ENCODE measurements at regions not wholly inside any gene's neighbourhood (a gene's known extent, or its start where the extent isn't known, plus 50 kb on each side); places are given as distances from the start of the nearest gene placed in this dataset.
"Not testable (repeated sequence)": the region's sequence is repeated elsewhere in the genome, so short reads cannot be mapped to it uniquely, and the experiment has no call there.

- FAIRE-seq: not testable (repeated sequence)
Measured at GRCh38 chrX:35221391-35221790, 278.8 kb downstream of the FAM47B start.

DNA sequence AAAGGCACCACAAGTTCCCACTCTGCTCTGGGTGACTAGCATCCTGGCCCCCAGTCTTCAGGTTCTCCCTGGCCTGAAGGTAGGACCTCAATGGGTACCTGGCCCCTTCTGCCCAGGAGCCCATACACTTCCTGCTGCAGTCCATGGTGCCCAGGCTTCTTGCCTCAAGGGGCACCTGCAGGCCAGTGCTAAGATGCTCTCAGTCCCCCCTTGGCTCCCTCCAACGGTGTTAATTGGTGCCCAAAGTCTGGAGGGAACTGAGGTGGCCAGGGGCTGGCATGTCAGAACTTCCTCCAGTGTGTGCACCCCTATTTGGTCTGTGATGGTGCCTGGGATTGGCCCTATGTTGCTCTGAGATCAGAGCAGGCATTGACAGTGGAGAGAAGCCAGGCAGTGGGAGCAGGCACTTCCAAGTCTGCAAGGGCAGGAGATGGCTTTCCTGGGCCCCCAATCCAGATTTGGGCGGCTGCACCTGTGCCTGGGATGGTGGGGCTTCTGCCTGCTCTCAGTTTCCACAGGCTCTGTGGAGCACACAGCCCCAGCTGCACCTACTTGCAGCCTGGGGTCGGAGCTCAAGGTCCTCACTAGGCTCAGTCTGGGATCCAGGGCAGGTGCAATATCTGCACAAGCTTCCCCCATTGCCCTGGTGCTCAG lies 301.6 kb downstream of the FAM47B start:
- FAIRE-seq: no peak

DNA sequence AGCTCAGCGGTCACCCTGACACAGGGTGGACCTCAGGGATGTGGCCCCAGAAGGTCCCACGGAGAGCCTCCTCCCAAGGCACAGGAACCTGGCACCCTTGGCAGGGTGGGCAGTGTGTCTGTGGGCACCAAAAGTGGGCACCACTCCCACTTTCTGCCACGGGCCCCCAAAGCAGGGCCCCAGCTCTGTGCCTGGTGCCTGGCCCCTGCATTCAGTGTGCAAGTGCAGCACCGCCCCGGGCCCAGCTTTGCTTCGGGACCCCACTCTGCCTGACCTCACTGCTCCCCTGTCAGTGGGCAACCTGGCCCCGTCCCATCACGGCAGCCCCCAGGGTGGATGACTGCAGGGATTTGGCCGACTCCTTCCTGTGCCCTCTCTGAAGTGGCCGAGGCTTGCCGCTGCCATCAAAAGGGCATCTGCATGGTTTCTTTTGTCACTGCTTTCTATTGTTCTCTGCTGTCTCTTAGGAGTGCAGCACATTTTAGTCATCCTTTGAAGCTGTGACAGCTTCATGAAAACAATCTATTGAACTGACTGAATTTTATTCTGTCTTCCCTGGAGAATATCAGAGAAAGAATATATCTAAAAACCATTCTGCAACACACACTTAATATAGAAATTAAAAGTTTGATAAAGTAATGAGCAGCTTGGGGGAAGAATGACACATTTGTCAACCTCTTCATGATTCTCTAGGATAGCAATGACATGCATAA lies 302.4 kb downstream of the FAM47B start:
- no peak for FAIRE-seq

DNA sequence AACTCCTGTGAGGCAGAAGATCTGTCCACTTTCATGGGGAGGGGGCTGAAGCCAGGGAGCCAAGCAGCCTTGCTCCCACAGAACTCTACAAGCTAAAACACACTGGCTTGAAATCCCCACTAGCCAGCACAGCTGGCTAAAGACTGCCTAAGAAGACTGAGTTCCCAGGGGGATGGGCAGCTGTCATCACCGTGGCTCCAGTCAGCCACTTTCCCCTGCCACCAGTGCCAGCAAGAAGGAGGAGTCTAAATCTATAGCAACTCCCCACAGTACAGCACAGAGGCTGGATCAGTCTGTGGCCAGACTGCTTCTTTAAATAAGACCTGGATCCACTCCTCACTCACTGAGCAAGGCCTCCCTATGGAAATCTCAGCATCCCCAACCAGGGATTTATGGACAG lies 308.6 kb downstream of the FAM47B start:
- FAIRE-seq: no peak

- FAIRE-seq: no peak
Measured at GRCh38 chrX:35276115-35276514, 333.5 kb downstream of the FAM47B start.

DNA sequence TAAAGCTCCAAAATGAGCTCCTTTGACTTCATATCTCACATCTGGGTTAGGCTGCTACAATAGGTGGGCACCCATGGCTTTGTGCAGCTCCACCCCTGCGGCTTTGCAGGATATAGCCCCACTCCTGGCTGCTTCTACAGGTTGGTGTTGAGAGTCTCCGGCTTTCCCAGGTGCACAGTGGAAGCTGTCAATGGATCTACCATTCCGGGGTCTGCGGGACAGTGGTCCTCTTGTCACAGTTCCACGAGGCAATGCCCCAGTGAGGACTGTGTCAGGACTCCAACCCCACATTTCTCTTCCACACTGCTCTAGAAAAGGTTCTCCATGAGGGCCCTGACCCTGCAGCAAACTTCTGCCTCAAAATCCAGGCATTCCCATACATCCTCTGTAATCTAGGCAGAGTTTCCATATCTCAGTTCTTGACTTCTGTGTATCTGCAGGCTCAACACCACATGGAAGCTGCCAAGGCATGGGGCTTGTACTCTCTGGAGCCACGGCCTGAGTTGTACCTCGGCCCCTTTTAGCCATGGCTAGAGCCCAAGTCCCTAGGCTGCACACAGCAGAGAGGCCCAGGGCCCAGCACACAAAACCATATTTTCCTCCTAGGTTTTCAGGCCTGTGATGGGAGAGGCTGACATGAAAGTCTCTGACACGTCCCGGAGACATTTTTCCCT lies 342.8 kb downstream of the FAM47B start:
- FAIRE-seq: no peak

DNA sequence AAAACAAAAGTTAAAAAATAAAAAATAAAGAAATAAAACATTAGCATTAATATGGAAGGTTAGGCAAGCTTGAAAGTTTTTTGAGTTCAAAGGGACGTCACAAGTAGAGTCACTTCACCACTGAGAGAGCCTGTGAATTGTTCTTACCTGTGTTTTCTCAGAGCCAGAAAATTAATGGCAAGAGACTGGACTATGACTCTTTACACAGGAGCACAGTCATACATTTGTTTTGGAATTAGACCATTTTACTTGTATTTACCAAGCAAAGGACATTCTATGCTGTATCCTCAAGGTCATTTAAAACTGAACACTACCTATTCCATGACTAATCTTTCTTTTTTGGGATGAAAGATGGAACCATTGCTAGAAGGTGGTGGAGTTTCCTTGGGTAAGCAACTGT lies 346.1 kb downstream of the FAM47B start:
- no peak for FAIRE-seq

DNA sequence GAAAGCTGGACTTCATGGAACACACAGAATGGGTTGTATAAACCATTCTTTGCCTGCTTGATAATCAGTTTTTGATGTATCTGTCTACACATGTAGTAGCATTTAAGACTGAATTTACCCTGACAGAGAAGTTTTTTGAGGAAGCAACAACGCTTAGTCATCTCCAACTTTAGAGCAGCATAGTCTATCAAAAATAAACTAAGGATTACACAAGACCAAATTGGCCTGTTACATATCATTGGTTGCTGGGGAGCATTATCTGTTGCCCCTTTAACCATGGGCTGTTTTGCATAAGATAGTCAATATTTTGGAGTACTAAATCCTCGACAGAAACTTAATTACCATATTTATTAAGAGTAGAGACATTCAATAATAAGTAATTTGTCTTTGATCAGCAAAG lies 347.4 kb downstream of the FAM47B start:
- no peak for FAIRE-seq

DNA sequence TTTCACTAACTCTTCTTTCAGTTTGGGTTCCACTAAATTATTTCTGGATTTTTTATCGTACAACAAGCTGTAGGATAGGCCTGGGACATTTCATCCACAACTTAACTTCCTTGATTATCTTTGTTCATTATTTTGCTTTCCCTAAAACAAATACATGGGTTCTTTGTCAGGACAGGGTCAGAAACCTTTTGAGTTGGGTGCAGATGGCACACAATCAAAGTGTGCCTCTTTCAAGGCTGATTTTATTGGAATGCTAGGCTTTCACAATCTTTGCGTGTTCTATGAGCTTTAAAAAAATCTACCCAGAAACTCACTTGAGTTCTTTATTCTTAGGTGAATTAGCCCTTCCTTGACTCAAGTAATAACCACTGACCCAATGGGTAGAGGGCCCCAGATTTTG lies 348.4 kb downstream of the FAM47B start:
- FAIRE-seq: no peak

DNA sequence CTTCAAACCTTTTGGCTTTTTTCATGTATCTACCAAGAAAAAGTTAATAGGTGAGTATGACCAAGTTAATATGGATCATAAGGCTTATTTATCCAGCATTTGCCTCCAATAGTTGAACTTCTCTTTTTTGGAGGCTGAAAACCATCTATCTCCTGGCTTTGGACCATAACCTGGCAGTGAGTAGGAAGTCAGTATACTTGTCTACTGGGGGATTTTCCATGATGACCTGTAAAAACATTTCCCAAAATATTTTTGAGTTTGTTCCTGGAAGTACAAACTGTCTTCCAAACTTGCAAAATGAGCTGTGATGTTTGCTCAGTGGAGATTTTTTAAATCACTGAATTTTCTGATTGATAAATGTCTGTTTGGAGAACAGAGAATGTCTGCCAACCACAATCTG lies 349.9 kb downstream of the FAM47B start:
- FAIRE-seq: no peak

DNA sequence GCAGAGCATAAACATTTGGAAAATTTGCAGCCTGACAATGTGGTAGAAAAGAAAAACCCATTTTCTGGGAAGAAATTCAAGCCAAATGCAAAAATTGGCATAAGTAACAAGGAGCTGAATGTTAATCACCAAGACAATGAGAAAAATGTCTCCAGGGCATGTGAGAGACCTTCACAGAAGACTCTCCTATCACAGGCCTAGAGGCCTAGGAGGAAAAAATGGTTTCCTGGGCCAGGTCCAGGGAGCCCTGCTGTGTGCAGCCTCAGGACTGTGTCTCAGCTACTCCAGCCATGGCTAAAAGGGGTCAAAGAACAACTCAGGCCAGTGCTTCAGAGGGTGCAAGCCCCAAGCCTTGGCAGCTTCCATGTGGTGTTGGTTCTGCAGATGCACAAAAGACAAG lies 362.4 kb downstream of the FAM47B start:
- FAIRE-seq: not testable (repeated sequence)

- no peak for FAIRE-seq
Measured at GRCh38 chrX:35339796-35340195, 397.2 kb downstream of the FAM47B start.

DNA sequence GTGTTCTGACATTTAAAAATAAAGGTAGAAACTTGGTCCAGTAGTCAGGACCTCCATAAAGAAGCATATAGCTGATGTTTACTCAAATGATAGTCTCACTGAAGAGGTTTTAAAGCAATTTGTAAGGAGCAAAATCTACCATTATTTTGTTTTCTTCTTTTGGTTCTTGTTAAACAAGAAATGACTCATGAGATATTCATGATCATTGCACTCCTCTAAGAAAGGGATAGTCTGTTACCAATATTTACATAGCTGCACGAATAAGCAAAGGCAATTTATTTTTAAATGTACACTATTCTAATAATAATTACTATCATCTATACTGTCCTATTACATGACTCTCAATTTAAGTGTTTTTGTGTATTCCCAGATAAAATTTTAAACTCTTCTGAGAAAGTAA lies 397.9 kb downstream of the FAM47B start:
- FAIRE-seq: no peak

- FAIRE-seq: no peak
Measured at GRCh38 chrX:35351212-35351611, 408.6 kb downstream of the FAM47B start.

DNA sequence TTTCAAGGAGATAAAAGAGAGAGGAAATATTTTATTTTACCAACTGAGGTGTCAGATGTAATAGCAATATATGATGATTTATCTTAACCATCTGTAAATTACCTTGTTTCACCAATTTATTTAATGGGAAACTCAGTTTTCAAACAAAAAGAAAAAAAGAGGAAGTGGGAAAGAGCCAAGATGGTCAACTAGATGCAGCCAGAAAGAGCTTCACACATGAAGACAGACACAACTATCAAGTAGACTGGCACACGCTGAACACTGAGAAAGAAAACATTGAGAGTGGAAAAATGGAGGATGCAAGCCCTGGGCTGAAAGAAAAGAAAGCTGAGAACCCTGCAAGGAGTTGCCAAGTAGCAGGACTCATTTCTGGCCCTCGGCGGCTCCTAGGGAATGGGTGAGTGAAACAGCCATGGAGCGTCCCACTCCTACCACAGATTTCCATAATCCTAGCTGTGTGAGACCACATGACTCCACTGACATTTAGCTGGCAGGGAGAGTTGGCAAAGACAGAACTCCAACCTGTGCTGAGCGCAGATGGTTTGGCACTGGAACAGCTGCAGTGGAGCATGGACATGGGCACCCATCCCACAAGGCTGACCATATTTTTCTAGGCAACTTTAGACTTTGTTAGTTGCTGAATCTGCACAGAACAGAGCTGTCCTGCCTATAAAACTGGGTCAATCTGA lies 409.3 kb downstream of the FAM47B start:
- no peak for FAIRE-seq

DNA sequence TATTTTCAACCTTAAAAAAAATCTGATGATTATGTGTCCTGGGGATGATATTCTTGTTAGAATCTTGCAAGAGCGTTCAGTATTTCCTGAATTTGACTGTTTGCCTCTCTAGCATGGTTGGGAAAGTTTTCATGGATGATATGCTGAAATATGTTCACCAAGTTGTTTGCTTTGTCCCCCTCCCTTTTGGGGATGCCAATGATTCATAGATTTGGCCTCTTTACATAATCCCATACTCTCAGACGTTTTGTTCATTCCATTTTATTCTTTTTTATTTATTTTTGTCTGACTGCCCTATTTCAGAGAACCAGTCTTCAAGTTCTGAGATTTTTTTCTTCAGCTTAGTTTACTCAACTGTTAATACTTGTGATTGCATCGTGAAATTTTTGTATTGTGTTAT lies 415.1 kb downstream of the FAM47B start:
- FAIRE-seq: no peak

GRCh38 chrX:35362866-35363265 lies 420.3 kb downstream of the FAM47B start:
- FAIRE-seq: no peak

GRCh38 chrX:35374116-35374515 lies 424.0 kb upstream of the MAGEB16 start:
- no peak for FAIRE-seq

- peak; percentile 94 for FAIRE-seq
Measured at GRCh38 chrX:35380808-35381700, 417.1 kb upstream of the MAGEB16 start.

DNA sequence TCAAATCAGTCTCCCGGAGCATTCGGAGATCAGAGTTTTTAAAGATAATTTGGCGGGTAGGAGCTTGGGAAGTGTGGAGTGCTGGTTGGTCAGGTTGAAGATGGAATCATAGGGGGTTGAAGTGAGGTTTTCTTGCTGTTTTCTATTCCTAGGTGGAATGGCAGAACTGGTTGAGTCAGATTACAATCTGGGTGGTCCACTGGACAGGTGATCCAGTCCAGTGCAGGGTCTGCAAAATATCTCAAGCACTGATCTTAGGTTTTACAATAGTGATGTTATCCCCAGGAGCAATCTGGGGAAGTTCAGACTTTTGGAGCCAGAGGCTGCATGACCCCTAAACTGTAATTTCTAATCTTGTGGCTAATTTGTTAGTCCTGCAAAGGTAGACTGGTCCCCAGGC lies 416.4 kb upstream of the MAGEB16 start:
- FAIRE-seq: not testable (repeated sequence)

- FAIRE-seq: no peak
Measured at GRCh38 chrX:35382966-35383365, 415.2 kb upstream of the MAGEB16 start.

DNA sequence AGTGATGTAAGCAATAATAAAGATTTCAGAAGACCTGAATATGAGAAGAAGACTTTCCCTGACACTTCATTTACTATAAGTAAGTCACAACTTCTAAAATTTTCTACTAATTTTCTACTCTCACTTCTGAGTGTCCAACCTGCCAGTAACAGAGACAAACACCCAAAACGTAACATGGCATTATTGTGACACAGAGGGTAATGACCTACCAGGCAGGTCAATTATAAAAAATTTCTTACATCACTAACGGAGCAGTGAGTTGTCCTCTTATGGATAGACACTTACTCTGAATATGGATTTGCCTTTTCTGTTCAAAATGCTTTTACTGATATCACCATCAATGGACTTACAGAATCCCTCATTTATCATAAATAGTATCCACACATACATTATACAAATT lies 405.9 kb upstream of the MAGEB16 start:
- FAIRE-seq: no peak

GRCh38 chrX:35406386-35406785 lies 391.8 kb upstream of the MAGEB16 start:
- FAIRE-seq: no peak

All from islet of Langerhans (tissue), 1 donor.